ENCODE measurements at regions not wholly inside any gene's neighbourhood (a gene's known extent, or its start where the extent isn't known, plus 50 kb on each side); places are given as distances from the start of the nearest gene placed in this dataset.

DNA sequence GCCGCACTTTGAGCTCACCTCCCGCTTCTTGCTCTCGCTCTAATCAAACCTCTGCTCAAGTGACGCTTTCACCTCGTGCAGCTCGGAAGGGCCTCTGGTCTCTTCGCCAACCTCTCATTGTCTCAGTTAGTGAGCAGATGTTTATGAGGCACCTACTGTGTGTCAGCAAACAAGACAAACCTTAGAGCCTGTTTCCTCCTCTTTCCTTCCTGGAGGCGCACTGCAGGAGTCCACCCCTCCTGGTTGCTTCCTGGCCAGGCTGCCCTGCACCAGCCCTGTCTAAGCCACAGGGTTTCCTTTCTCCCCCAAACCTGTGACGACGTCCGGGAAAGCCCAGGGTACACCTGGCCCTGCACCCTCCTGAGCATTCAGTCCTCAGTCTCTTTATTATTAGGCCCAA, 84.2 kb downstream of the PHETA1 start:
- no peak overlapping the region for H3K27ac Mint-ChIP-seq
- H3K27me3 Mint-ChIP-seq: peaks cover 2% of the 10 kb centered on the region
- H3K4me3 Mint-ChIP-seq: no peak overlapping the region
- H3K36me3 Mint-ChIP-seq: peaks cover 7% of the 10 kb centered on the region
- H3K4me1 Mint-ChIP-seq: no peaks in the 10 kb centered on the region
- H3K9me3 Mint-ChIP-seq: peaks cover 5% of the 10 kb centered on the region

DNA sequence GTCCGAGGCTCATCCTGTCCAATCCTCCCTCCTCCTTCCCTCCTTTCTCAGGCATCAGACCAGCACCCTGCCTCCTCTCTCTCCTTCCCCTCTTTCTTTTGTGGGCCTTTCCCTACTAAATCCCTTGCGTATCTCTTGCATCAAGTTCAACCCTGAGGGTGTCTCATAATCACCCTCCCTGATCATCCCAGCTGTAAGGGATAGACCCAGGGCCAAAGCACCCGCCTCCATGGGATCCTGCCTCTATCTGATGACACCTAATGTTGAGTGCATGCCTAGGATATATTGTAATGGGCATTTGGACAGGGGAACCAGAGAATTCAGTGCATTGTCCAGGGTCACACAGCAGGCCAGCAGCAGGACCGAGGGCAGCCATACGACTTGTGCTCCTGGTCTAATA, 84.9 kb downstream of the PHETA1 start:
- Mint-ChIP-seq H3K4me1 (no peaks in the 10 kb centered on the region), H3K27me3 (peaks cover 2% of the 10 kb centered on the region), H3K36me3 (peaks cover 7% of the 10 kb centered on the region), H3K9me3 (peaks cover 5% of the 10 kb centered on the region), H3K4me3 (no peak overlapping the region), H3K27ac (no peak overlapping the region)

DNA sequence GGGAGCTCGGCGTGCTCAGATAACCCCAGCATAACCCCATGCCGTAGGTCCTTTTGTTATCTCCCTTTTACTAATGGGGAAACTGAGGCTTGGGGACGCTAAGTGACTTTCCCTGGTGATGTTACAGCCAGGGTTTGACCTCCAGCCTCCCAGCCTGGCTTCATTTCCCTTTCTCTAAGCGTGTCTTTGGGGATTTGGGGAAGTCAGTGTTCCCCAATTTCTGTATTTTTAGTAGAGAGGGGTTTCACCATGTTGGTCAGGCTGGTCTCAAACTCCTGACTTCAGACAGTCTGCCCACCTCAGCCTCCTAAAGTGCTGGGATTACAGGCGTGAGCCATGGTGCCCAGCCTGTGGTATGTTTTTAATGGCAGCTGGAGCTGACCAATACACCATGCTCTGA, 85.4 kb downstream of the PHETA1 start:
- H3K4me3 Mint-ChIP-seq: no peak overlapping the region
- no peaks in the 10 kb centered on the region for H3K4me1 Mint-ChIP-seq
- no peak overlapping the region for H3K27ac Mint-ChIP-seq
- peaks cover 5% of the 10 kb centered on the region for H3K9me3 Mint-ChIP-seq
- H3K27me3 Mint-ChIP-seq: peaks cover 2% of the 10 kb centered on the region
- H3K36me3 Mint-ChIP-seq: peaks cover 7% of the 10 kb centered on the region

DNA sequence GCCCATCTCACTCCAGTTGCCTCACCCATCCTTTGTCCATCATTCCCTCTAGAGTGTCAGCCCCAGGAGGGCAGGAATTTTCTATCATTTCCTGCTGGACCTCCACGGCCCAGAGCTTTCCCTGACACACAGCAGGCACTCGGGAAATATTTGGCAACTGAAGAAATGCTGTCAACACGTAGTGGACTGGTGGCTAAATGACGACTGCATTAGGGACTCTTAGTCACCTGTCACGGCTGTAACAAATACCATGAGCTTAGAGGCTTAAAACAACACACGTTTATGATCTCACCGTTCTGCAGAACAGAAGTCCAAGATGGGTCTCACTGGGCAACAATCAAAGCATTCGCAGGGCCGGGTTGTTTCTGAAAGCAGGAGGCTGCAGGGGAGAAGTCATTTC, 91.3 kb downstream of the PHETA1 start:
- Mint-ChIP-seq H3K27me3 (peaks cover 2% of the 10 kb centered on the region), H3K4me1 (no peaks in the 10 kb centered on the region), H3K36me3 (peaks cover 7% of the 10 kb centered on the region), H3K9me3 (peaks cover 5% of the 10 kb centered on the region), H3K4me3 (no peak overlapping the region), H3K27ac (no peak overlapping the region)

DNA sequence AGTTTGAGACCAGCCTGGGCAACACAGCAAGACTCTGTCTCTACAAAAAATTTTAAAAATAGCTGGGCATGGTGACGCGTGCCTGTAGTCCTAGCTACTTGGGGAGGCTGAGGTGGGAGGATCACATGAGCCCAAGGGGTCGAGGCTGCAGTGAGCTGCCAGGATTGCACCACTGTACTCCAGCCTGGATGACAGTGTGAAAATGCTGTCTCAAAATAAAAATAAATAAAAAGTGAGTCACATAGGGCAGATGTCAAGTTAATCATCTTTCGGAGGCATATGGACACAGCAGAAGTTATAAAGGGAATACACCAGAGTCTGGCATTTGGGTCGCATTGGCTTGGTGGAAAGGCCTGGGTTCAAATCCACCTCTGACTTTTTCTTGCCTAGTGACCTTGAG, 92.7 kb downstream of the PHETA1 start:
- Mint-ChIP-seq H3K27me3 (peaks cover 2% of the 10 kb centered on the region), H3K9me3 (peaks cover 5% of the 10 kb centered on the region), H3K36me3 (peaks cover 5% of the 10 kb centered on the region), H3K4me3 (no peak overlapping the region), H3K27ac (no peak overlapping the region), H3K4me1 (peaks cover 5% of the 10 kb centered on the region)

DNA sequence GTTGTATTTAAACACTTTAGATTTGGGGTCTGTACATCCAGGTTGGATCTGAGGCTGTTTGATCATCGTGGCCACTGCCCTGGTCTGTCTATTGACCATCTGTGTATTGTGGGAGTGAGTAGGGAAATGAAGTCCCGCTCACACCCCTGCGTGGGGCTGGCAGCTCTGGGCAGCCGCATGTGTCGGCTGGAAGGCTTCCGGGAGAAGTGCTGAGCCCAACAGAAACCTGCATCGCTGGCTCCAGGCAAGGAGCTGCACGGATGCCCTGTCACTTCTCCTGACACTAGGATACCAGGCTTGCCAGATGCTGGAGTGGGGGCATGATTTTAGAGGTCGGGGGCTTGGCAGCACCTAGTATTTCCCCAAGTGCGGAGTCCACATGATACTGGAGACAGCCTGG, 93.6 kb downstream of the PHETA1 start:
- Mint-ChIP-seq H3K27ac (no peak overlapping the region), H3K4me3 (no peak overlapping the region), H3K36me3 (no peaks in the 10 kb centered on the region), H3K4me1 (peaks cover 5% of the 10 kb centered on the region), H3K27me3 (no peaks in the 10 kb centered on the region), H3K9me3 (no peaks in the 10 kb centered on the region)

DNA sequence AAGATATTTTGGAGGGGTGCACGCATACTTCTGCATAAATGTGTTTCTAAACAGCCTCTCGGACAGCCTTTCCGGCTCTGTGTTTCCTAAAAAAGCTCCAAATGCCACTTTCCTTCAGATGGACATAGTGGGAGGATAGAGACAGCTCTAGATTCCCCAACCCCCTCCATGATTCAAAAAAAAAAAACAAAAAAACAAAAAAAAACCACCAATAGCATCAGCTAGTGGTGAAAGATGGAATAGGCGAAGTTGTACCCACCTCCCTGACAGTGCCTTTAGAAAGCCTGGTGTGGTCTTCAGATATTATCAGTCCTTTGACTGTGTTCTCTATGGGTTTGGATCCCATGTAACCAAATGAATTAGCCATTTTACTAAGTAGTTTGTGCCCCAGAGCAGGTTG, 94.1 kb downstream of the PHETA1 start:
- H3K4me1 Mint-ChIP-seq: peaks cover 5% of the 10 kb centered on the region
- no peaks in the 10 kb centered on the region for H3K27me3 Mint-ChIP-seq
- no peak overlapping the region for H3K4me3 Mint-ChIP-seq
- H3K9me3 Mint-ChIP-seq: no peaks in the 10 kb centered on the region
- no peaks in the 10 kb centered on the region for H3K36me3 Mint-ChIP-seq
- no peak overlapping the region for H3K27ac Mint-ChIP-seq

DNA sequence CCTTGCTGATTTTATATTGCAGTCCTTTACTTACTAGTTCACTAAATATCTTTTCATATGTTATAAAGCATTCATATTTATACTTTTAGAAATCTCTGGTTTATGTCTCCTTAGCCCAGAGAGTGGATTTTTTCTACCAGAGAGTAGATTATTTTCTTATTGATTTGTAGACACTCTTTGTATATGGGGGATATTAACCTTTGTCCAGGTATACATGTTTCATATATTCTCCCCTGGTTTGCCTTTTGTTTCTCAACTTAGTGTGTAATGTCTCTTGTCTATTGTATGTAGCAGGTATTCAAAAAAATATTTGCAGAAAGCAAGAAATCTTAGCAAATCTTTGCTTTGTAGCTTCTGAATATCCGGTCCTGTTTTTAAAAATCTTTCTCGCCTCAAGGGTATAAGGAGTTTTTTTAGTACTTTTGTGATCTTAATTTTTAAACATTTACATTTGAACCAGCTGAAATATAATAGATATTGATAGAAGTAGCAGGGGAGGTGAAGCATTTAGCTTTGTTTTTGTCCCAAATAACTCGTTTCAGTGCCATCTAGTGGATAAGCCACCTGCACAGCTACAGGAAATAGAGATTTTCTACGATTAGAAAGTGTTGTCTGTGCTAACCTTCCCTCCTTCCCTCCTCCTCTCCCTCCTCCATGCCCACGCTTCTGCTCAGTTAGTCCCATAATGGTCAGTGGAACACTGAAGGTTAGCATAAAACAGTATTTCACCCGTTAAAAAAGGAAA, 97.0 kb downstream of the PHETA1 start:
- no peak overlapping the region for H3K4me3 Mint-ChIP-seq
- no peaks in the 10 kb centered on the region for H3K9me3 Mint-ChIP-seq
- H3K27me3 Mint-ChIP-seq: no peaks in the 10 kb centered on the region
- no peaks in the 10 kb centered on the region for H3K36me3 Mint-ChIP-seq
- no peak overlapping the region for H3K27ac Mint-ChIP-seq
- peaks cover 5% of the 10 kb centered on the region for H3K4me1 Mint-ChIP-seq

DNA sequence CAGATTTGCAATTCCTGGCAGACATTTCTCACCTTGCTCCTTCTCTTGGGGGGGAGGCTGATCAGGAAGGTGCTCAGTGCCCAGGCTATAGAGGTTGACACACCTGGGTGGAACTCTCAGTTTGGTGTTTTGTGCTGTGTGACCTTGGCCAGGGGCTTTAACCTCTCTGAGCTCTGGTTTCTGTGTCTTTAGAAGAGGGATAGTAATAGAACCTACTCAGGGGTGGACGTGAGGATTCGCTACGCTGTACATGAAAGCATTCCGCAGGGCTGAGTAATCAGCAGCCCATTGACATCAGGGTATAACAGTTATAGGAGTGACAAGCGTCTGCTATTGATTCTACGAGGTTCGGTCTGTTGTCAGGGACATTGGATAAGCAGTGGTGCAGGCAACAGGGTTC, 98.1 kb downstream of the PHETA1 start:
- no peaks in the 10 kb centered on the region for H3K27me3 Mint-ChIP-seq
- no peak overlapping the region for H3K4me3 Mint-ChIP-seq
- H3K4me1 Mint-ChIP-seq: peaks cover 5% of the 10 kb centered on the region
- H3K9me3 Mint-ChIP-seq: no peaks in the 10 kb centered on the region
- no peaks in the 10 kb centered on the region for H3K36me3 Mint-ChIP-seq
- H3K27ac Mint-ChIP-seq: no peak overlapping the region

DNA sequence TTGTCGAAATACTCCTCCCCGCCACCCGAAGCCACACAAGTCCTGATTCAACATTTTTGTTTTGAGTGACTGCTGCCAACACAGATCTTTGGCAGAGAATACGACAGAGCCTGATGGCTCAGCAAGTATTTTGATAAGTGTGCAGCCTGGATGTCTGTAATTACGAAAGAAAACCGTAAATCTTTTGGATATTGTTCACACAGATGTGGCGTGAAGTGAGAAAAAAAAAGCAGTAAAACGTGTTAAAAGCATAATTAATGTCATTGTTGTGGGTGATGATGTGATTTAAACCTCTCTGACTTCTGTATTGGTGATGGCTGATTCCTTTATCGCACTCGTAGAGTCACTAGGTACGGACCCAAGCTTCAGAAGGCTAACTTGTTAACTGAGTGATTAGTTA, 98.7 kb downstream of the PHETA1 start:
- Mint-ChIP-seq H3K36me3 (no peaks in the 10 kb centered on the region), H3K27ac (no peak overlapping the region), H3K9me3 (no peaks in the 10 kb centered on the region), H3K4me3 (no peak overlapping the region), H3K27me3 (no peaks in the 10 kb centered on the region), H3K4me1 (peaks cover 5% of the 10 kb centered on the region)

DNA sequence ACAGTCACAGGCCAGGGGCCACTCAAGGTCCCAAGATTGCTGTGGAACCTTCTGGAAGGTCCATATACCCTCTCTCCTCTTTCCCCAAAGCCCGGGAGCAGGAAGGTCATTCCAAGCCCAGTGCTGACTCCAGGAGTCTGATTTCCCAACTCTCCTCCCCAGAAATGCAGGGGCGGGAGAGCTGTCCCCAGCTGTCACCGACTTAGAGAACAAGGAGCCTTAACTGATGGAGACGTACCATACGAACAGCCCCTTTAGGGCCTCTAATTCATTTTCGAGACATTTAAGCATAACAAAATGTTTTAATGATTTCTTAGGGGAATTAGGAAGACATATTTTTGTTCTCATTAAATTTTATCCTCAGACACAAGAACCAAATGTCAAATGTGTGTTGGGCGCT, 99.2 kb downstream of the PHETA1 start:
- H3K9me3 Mint-ChIP-seq: no peaks in the 10 kb centered on the region
- no peaks in the 10 kb centered on the region for H3K36me3 Mint-ChIP-seq
- no peaks in the 10 kb centered on the region for H3K27me3 Mint-ChIP-seq
- no peak overlapping the region for H3K27ac Mint-ChIP-seq
- peaks cover 5% of the 10 kb centered on the region for H3K4me1 Mint-ChIP-seq
- no peak overlapping the region for H3K4me3 Mint-ChIP-seq

DNA sequence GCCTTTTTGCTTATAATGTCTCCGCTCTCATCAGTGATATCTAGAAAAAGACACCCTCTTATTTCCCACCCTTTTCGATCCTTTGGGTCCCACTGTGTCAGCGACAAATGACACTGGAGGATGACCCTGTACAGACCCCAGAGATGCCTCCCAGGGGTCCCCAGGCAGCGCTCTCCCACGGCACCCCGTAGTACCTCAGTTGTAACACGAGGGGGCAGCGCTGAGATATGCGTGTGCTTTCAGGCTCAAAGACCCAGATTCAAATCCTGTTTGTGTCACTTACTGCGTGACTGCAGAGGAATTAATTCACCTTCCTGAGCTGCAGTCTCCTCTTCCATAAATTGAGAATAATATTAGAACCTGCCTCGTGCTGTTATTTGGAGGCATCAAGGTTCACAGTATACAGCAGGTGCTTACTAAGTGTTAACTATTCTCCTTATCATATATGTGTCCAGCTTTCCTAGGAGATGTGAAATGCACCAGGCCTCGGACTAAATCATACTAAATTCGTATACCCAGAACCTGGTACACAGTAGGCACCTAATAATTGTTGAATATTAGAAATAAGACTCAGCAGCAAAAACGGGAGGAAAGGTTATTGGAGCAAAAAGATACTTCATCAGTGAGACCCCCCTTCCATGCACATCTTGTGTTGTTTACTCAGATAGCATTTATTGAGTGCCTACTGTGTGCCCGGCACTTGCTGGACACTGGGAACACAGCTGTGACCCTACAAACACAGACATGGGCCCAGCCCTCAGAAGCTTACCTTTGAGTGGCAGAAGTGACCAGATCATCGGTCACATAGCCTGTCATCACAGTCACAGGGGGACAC, 99.9 kb downstream of the PHETA1 start:
- Mint-ChIP-seq H3K9me3 (no peaks in the 10 kb centered on the region), H3K4me3 (no peak overlapping the region), H3K36me3 (no peaks in the 10 kb centered on the region), H3K27ac (no peak overlapping the region), H3K4me1 (peaks cover 5% of the 10 kb centered on the region), H3K27me3 (no peaks in the 10 kb centered on the region)

DNA sequence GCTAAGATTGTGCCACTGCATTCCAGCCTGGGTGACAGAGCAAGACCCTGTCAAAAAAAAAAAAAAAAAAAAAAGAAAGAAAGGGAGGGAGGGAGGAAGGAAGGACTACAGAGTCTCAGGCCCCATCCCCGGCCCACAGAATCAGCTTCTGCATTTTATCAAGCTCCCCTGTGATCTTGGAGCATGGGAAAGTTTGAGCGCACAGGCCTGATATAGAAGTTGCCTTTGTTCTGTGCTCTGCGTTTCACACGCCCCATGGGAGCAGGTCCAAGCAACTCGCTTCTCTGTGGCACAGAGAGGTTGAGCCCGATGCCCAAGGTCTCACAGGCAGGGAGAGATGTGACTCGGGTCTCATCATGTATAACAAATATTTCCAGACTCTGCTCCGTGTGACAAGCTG, 101.8 kb downstream of the PHETA1 start:
- Mint-ChIP-seq H3K9me3 (no peaks in the 10 kb centered on the region), H3K4me1 (peaks cover 3% of the 10 kb centered on the region), H3K27ac (no peak overlapping the region), H3K4me3 (no peak overlapping the region), H3K27me3 (no peaks in the 10 kb centered on the region), H3K36me3 (no peaks in the 10 kb centered on the region)

DNA sequence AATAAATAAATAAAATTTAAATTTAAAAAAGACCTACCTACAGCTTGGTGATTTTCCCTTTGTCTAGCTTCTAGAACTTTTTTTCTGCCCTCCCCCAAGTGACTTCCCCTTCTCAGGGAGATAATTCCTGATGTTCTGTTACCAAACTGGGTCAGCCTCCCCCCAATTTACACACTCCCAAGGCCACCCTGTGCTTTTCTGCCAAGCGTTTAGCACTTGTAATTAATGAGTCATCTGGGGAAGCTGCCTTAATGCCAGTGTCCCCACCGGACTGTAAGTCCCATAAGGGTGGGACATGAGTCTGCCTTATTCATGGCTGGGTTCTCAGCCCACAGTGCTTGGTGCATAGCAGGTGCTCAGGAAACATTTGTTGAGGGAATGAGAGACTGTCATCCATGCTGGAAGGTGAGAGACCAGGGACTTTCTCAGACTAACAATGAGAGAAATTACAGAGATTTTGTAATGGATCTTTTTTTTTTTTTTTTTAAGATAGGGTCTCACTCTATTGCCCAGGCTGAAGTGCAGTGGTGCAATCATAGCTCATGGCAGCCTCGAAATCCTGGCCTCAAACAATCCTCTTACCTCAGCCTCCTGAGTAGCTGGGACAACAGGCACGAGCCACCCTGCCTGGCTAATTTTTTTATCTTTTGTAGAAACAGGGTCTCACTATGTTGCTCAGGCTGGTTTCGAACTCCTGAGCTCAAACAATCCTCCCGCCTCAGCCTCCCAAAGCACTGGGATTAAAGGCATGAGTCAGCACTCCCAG, 106.8 kb downstream of the PHETA1 start:
- Mint-ChIP-seq H3K27me3 (no peaks in the 10 kb centered on the region), H3K9me3 (no peaks in the 10 kb centered on the region), H3K4me1 (no peaks in the 10 kb centered on the region), H3K36me3 (no peaks in the 10 kb centered on the region), H3K4me3 (no peak overlapping the region), H3K27ac (no peak overlapping the region)

DNA sequence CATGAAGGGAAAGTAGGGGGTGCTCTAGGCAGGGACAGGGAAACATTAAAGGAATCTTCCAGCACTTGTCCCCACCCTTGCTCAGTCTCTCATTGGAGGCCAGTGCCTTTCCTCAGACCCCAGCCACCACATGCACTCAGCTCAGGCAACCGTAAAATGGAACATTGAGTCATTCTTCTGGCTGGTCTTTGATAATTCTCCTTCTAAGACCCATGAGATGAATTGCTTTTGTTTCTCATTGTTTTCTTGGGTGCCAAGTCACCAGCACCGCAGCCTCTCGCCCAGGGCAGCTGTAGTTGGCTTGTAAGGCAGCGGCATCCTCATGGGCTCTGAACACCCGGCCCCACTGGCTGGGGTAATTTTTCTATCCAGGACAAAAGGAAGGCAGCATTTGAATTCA, 108.2 kb downstream of the PHETA1 start:
- no peak overlapping the region for H3K27ac Mint-ChIP-seq
- no peaks in the 10 kb centered on the region for H3K27me3 Mint-ChIP-seq

DNA sequence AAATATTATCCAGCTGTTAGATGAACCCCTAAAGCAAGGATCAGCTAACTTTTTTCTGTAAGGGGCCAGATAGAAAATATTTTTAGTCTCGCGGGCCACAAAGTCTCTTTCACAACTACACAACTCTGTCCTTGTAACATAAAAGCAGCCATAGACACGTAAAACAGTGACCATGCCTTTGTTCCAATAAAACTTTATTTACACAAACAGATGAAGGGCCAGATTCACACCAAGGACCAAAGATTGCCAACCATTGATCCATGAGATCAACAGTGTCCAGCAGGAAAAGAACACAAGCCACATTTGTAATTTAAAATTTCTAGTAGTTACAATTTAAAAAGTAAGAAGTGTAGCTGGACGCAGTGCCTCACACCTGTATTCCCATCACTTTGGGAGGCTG, 109.7 kb downstream of the PHETA1 start:
- Mint-ChIP-seq H3K4me3 (no peak overlapping the region), H3K4me1 (no peaks in the 10 kb centered on the region), H3K36me3 (no peaks in the 10 kb centered on the region), H3K27ac (no peak overlapping the region), H3K9me3 (no peaks in the 10 kb centered on the region), H3K27me3 (no peaks in the 10 kb centered on the region)

More for the DNA sequence above, 108.2 kb downstream of the PHETA1 start:
- H3K4me3 Mint-ChIP-seq: no peak overlapping the region
- H3K36me3 Mint-ChIP-seq: no peaks in the 10 kb centered on the region
- no peaks in the 10 kb centered on the region for H3K4me1 Mint-ChIP-seq
- no peaks in the 10 kb centered on the region for H3K9me3 Mint-ChIP-seq

Data from activated naive CD4-positive, alpha-beta T cell treated with anti-CD3 and anti-CD28 coated beads, Interleukin-2, amount 50 U/mL, for 24 hours (primary cell).